Psoas muscle (tissue), 7 donors: ENCODE measurements at regions not wholly inside any gene's neighbourhood (a gene's known extent, or its start where the extent isn't known, plus 50 kb on each side); places are given as distances from the start of the nearest gene placed in this dataset.
"Not testable (repeated sequence)": the region's sequence is repeated elsewhere in the genome, so short reads cannot be mapped to it uniquely, and the experiment has no call there.

Source experiments
- ATAC-seq, 4 donors: fragments of 200-7000 bp; cut with Tn5 transposase; one replicate each; pipeline ENCODE4 v1.9.1; 2020; ENCODE audit warnings: moderate library complexity in 3 of 4, mild to moderate bottlenecking in 2 of 4
- DNase-seq, 2 donors: peaks; one replicate each; pipeline ENCODE4 v3.0.0-alpha.2; 2020
- H3K27ac ChIP-seq: fragments of 200-600 bp; one replicate; pipeline ENCODE4 v1.8.0; 2022
- H3K27me3 ChIP-seq, 3 donors: fragments of 200-600 bp in 1 of 3; one replicate each; pipeline versions ENCODE4 v1.6.1 to v1.8.0; 2013 to 2022; ENCODE audit warnings: low read length in 2 of 3, mild to moderate bottlenecking in 2 of 3, moderate library complexity in 1 of 3; ENCODE audit not compliant: insufficient read depth in 3 of 3
- H3K36me3 ChIP-seq, 2 donors: fragments of 200-600 bp in 1 of 2; one replicate each; pipeline versions ENCODE4 v1.6.1 to v1.8.0; 2013 to 2022; ENCODE audit warnings: low read depth in 1 of 2, mild to moderate bottlenecking in 1 of 2, moderate library complexity in 1 of 2; ENCODE audit not compliant: insufficient read depth in 1 of 2
- H3K4me1 ChIP-seq: fragments of 200-600 bp; one replicate; pipeline ENCODE4 v1.8.0; 2022
- H3K4me3 ChIP-seq: fragments of 200-600 bp; one replicate; pipeline ENCODE4 v1.8.0; 2022; ENCODE audit warnings: mild to moderate bottlenecking
- H3K9me3 ChIP-seq: fragments of 200-600 bp; one replicate; pipeline ENCODE4 v1.8.0; 2022
- CTCF ChIP-seq: fragments of 200-600 bp; IDR thresholded peaks from one replicate; pipeline ENCODE4 v1.8.0; 2022; ENCODE audit warnings: antibody characterized with exemption
- WGBS, 3 donors: extraction: QIAGEN DNeasy Blood & Tissue Kit; methylation state at CpG; one replicate each; pipeline versions ENCODE4 v1.1.6 to v1.1.7; 2013; 5-methylcytosine and 5-hydroxymethylcytosine counted together
- intact Hi-C, 2 donors: fragments of 100-400 bp; cut with DNase I; formaldehyde crosslinking; loops; one replicate each; pipeline versions ENCODE4 v1.11.0 to v1.14.2; 2022
- donor health status: healthy with polysubstance abuse.
- donor health status: DM: no; HTN: no; CAD: no; lungs with moderate emphysema.
- donor health status: Bipolar disorder and iron deficiency.
- donor health status: healthy.
- donor health status: DM: yes; HTN: yes; CAD: no.
- donor health status: DM: no; HTN: no; CAD: no.
- donor health status: DM: yes; HTN: yes; CAD: no.

GRCh38 chr3:20558161-20558560 lies 372.2 kb upstream of the SGO1 start:
- ATAC-seq: no peak
- no peaks in the 10 kb centered on the region for H3K9me3 ChIP-seq
- H3K36me3 ChIP-seq: no peaks in the 10 kb centered on the region
- H3K4me1 ChIP-seq: no peaks in the 10 kb centered on the region
- no peak for DNase-seq
- 66 to 70% (median 70%) methylated on average over 2 of the region's 2 CpGs for WGBS, 3 donors
- no peaks in the 10 kb centered on the region for H3K27me3 ChIP-seq
- H3K4me3 ChIP-seq: no peak overlapping the region
- intact Hi-C loops: no loop called here
- no peak for TF ChIP-seq CTCF
- H3K27ac ChIP-seq: no peak overlapping the region

GRCh38 chr3:20556661-20557060 lies 370.7 kb upstream of the SGO1 start:
- ATAC-seq (no peak), DNase-seq (no peak)
- Histone ChIP-seq H3K27me3 (no peaks in the 10 kb centered on the region), H3K36me3 (no peaks in the 10 kb centered on the region), H3K27ac (no peak overlapping the region), H3K4me3 (no peak overlapping the region), H3K4me1 (no peaks in the 10 kb centered on the region), H3K9me3 (no peaks in the 10 kb centered on the region)
- WGBS, 3 donors: 83 to 92% (median 86%) methylated on average over 4 of the region's 4 CpGs
- no peak for TF ChIP-seq CTCF
- intact Hi-C loops: no loop called here

- no peaks in the 10 kb centered on the region for H3K27me3 ChIP-seq
- ATAC-seq (no peak), DNase-seq (no peak)
- no peaks in the 10 kb centered on the region for H3K4me1 ChIP-seq
- no peaks in the 10 kb centered on the region for H3K9me3 ChIP-seq
- intact Hi-C loops: no loop called here
- no peak for TF ChIP-seq CTCF
- H3K27ac ChIP-seq: no peak overlapping the region
- no peak overlapping the region for H3K4me3 ChIP-seq
- H3K36me3 ChIP-seq: no peaks in the 10 kb centered on the region
- 90 to 96% (median 94%) methylated on average over 13 to 16 of the region's 16 CpGs for WGBS, 3 donors
Measured at GRCh38 chr3:20552605-20553275, 366.7 kb upstream of the SGO1 start.

- H3K27ac ChIP-seq, H3K36me3 ChIP-seq, H3K4me3 ChIP-seq, H3K27me3 ChIP-seq, H3K4me1 ChIP-seq, DNase-seq, ATAC-seq, intact Hi-C loops, H3K9me3 ChIP-seq: not testable (repeated sequence)
- WGBS, 3 donors: 93 to 95% (median 94%) methylated on average over 34 to 35 of the region's 35 CpGs
Measured at GRCh38 chr3:20547361-20548269, 361.6 kb upstream of the SGO1 start.

- no peak for TF ChIP-seq CTCF
- Histone ChIP-seq H3K4me1 (no peaks in the 10 kb centered on the region), H3K27me3 (no peaks in the 10 kb centered on the region), H3K36me3 (no peaks in the 10 kb centered on the region), H3K27ac (no peak overlapping the region), H3K9me3 (no peaks in the 10 kb centered on the region), H3K4me3 (no peak overlapping the region)
- intact Hi-C loops: no loop called here
- 73 to 83% (median 75%) methylated on average over 3 of the region's 3 CpGs for WGBS, 3 donors
- ATAC-seq (no peak), DNase-seq (no peak)
Measured at GRCh38 chr3:20546636-20547035, 360.6 kb upstream of the SGO1 start.
